ENCODE measurements at regions not wholly inside any gene's neighbourhood (a gene's known extent, or its start where the extent isn't known, plus 50 kb on each side); places are given as distances from the start of the nearest gene placed in this dataset.

GRCh38 chr18:40662898-40663437 is 1292.1 kb upstream of the PIK3C3 start:
- no peaks in the 10 kb centered on the region for H3K4me1 Mint-ChIP-seq
- no peak overlapping the region for H3K27ac Mint-ChIP-seq

More at GRCh38 chr18:40662898-40663437, 1292.1 kb upstream of the PIK3C3 start:
- ATAC-seq (no peak), DNase-seq (ENCODE audit: low spot score) (no peak)
- TF ChIP-seq STAT1 (IDR thresholded peaks at IDR 0.05; ENCODE audit: unreplicated experiment) (no peak), CTCF (conservative IDR thresholded peaks at IDR 0.05; ENCODE audit: low read depth in 2 of 2) (no peak), EZH2 (IDR thresholded peaks at IDR 0.05; ENCODE audit: low read depth, unreplicated experiment) (no peak), CREB1 (CRISPR knock-in tag; IDR thresholded peaks at IDR 0.05; ENCODE audit: low read depth) (no peak), POLR2AphosphoS5 (IDR thresholded peaks at IDR 0.05; ENCODE audit: low read depth) (no peak), REST (IDR thresholded peaks at IDR 0.05; ENCODE audit: unreplicated experiment) (no peak), JUNB (IDR thresholded peaks at IDR 0.05; ENCODE audit: unreplicated experiment) (no peak), ZNF331 (CRISPR knock-in tag; IDR thresholded peaks at IDR 0.05; ENCODE audit: low read depth) (no peak), NANOG (IDR thresholded peaks at IDR 0.05; ENCODE audit: borderline replicate concordance) (no peak), EZH2phosphoT487 (IDR thresholded peaks at IDR 0.05; ENCODE audit: unreplicated experiment) (no peak), ZNF114 (CRISPR knock-in tag; IDR thresholded peaks at IDR 0.05) (no peak), ETS1 (IDR thresholded peaks at IDR 0.05) (no peak)
- TF ChIP-seq, protein P1, sequence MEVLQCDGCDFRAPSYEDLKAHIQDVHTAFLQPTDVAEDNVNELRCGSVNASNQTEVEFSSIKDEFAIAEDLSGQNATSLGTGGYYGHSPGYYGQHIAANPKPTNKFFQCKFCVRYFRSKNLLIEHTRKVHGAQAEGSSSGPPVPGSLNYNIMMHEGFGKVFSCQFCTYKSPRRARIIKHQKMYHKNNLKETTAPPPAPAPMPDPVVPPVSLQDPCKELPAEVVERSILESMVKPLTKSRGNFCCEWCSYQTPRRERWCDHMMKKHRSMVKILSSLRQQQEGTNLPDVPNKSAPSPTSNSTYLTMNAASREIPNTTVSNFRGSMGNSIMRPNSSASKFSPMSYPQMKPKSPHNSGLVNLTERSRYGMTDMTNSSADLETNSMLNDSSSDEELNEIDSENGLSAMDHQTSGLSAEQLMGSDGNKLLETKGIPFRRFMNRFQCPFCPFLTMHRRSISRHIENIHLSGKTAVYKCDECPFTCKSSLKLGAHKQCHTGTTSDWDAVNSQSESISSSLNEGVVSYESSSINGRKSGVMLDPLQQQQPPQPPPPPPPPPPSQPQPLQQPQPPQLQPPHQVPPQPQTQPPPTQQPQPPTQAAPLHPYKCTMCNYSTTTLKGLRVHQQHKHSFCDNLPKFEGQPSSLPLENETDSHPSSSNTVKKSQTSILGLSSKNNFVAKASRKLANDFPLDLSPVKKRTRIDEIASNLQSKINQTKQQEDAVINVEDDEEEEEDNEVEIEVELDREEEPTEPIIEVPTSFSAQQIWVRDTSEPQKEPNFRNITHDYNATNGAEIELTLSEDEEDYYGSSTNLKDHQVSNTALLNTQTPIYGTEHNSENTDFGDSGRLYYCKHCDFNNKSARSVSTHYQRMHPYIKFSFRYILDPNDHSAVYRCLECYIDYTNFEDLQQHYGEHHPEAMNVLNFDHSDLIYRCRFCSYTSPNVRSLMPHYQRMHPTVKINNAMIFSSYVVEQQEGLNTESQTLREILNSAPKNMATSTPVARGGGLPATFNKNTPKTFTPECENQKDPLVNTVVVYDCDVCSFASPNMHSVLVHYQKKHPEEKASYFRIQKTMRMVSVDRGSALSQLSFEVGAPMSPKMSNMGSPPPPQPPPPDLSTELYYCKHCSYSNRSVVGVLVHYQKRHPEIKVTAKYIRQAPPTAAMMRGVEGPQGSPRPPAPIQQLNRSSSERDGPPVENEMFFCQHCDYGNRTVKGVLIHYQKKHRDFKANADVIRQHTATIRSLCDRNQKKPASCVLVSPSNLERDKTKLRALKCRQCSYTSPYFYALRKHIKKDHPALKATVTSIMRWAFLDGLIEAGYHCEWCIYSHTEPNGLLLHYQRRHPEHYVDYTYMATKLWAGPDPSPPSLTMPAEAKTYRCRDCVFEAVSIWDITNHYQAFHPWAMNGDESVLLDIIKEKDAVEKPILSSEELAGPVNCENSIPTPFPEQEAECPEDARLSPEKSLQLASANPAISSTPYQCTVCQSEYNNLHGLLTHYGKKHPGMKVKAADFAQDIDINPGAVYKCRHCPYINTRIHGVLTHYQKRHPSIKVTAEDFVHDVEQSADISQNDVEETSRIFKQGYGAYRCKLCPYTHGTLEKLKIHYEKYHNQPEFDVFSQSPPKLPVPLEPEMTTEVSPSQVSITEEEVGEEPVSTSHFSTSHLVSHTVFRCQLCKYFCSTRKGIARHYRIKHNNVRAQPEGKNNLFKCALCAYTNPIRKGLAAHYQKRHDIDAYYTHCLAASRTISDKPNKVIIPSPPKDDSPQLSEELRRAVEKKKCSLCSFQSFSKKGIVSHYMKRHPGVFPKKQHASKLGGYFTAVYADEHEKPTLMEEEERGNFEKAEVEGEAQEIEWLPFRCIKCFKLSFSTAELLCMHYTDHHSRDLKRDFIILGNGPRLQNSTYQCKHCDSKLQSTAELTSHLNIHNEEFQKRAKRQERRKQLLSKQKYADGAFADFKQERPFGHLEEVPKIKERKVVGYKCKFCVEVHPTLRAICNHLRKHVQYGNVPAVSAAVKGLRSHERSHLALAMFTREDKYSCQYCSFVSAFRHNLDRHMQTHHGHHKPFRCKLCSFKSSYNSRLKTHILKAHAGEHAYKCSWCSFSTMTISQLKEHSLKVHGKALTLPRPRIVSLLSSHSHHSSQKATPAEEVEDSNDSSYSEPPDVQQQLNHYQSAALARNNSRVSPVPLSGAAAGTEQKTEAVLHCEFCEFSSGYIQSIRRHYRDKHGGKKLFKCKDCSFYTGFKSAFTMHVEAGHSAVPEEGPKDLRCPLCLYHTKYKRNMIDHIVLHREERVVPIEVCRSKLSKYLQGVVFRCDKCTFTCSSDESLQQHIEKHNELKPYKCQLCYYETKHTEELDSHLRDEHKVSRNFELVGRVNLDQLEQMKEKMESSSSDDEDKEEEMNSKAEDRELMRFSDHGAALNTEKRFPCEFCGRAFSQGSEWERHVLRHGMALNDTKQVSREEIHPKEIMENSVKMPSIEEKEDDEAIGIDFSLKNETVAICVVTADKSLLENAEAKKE (CRISPR knock-in tag; IDR thresholded peaks at IDR 0.05) = no peak
- no peaks in the 10 kb centered on the region for H3F3A ChIP-seq (replicated peaks; ENCODE audit: low read depth)
- no peak overlapping the region for H3K4me2 ChIP-seq
- H3K4me3 ChIP-seq = no peak overlapping the region
- no peaks in the 10 kb centered on the region for H3K9me3 Mint-ChIP-seq
- no peak overlapping the region for H3K4me3 Mint-ChIP-seq
- no peaks in the 10 kb centered on the region for H3K9me2 ChIP-seq (ENCODE audit: insufficient read depth)
- no peaks in the 10 kb centered on the region for H3K27me3 Mint-ChIP-seq (ENCODE audit: insufficient read depth, low read depth, poor library complexity)
- no peaks in the 10 kb centered on the region for H4K20me1 ChIP-seq (replicated peaks; ENCODE audit: insufficient read depth)
- H3K4me1 ChIP-seq (ENCODE audit: insufficient read depth) = no peaks in the 10 kb centered on the region
- H3K27me3 ChIP-seq (ENCODE audit: insufficient read depth) = no peaks in the 10 kb centered on the region
- no peaks in the 10 kb centered on the region for H3K36me3 ChIP-seq (ENCODE audit: insufficient read depth)
- H3K27ac ChIP-seq (ENCODE audit: low read depth) = no peak overlapping the region
- no peak overlapping the region for H2AFZ ChIP-seq
- no peaks in the 10 kb centered on the region for H3K79me2 ChIP-seq (replicated peaks; ENCODE audit: insufficient read depth)
- no peaks in the 10 kb centered on the region for H3K36me3 Mint-ChIP-seq (ENCODE audit: low read depth)

Data from GM23338 (cell line).